ENCODE measurements at regions not wholly inside any gene's neighbourhood (a gene's known extent, or its start where the extent isn't known, plus 50 kb on each side); places are given as distances from the start of the nearest gene placed in this dataset.
"Not testable (repeated sequence)": the region's sequence is repeated elsewhere in the genome, so short reads cannot be mapped to it uniquely, and the experiment has no call there.

DNA sequence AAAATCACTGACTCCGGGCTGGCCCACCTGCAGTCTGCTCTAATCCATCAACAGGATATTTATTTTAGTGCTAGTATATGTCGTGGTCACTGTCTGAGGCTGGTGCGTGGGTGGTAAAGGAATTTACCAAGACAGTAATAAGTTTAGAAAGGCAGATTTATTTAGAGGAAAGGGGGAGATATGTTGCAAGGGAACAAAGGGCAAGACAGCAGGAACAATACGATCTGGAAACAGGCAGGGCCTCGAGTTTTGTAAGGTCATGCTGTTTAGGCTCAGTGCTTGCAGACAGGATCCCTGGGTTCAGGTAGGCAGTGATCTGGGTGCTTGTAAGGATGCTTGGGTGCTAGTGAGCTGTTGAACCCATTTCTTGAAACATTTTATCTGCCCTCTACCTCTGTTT lies 748.2 kb upstream of the SLITRK5 start:
- TF ChIP-seq, protein P1, sequence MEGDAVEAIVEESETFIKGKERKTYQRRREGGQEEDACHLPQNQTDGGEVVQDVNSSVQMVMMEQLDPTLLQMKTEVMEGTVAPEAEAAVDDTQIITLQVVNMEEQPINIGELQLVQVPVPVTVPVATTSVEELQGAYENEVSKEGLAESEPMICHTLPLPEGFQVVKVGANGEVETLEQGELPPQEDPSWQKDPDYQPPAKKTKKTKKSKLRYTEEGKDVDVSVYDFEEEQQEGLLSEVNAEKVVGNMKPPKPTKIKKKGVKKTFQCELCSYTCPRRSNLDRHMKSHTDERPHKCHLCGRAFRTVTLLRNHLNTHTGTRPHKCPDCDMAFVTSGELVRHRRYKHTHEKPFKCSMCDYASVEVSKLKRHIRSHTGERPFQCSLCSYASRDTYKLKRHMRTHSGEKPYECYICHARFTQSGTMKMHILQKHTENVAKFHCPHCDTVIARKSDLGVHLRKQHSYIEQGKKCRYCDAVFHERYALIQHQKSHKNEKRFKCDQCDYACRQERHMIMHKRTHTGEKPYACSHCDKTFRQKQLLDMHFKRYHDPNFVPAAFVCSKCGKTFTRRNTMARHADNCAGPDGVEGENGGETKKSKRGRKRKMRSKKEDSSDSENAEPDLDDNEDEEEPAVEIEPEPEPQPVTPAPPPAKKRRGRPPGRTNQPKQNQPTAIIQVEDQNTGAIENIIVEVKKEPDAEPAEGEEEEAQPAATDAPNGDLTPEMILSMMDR (IDR thresholded peaks at IDR 0.05): no peak
- no peak overlapping the region for H3K4me3 ChIP-seq
- H3K27me3 ChIP-seq: no peaks in the 10 kb centered on the region
- WGBS, 2 donors: 50 to 53% methylated on average over 5 of the region's 5 CpGs
- DNase-seq (no peak), ATAC-seq (no peak)
- H3K27ac ChIP-seq: no peak overlapping the region
- intact Hi-C loops (cut with DNase I): no loop called here
- peaks cover 0 to 10% (median 0%) of the 10 kb centered on the region in 11 donors for H3K9me3 ChIP-seq
- no peaks in the 10 kb centered on the region for H3K36me3 ChIP-seq
- H3K4me1 ChIP-seq: no peaks in the 10 kb centered on the region

GRCh38 chr13:86926916-86927315 lies 744.3 kb upstream of the SLITRK5 start:
- ATAC-seq; H3K9me3 ChIP-seq; H3K27me3 ChIP-seq; intact Hi-C loops (cut with DNase I); H3K4me1 ChIP-seq; H3K27ac ChIP-seq; H3K4me3 ChIP-seq; H3K36me3 ChIP-seq; DNase-seq: not testable (repeated sequence)
- 89 to 96% methylated on average over 3 of the region's 3 CpGs for WGBS, 2 donors

GRCh38 chr13:86932776-86933334 lies 738.3 kb upstream of the SLITRK5 start:
- no peak overlapping the region for H3K4me3 ChIP-seq
- no peak overlapping the region for H3K27ac ChIP-seq
- H3K36me3 ChIP-seq: no peaks in the 10 kb centered on the region
- H3K9me3 ChIP-seq: peaks cover 0 to 3% (median 0%) of the 10 kb centered on the region in 11 donors
- H3K27me3 ChIP-seq: no peaks in the 10 kb centered on the region
- TF ChIP-seq, protein P1 (IDR thresholded peaks at IDR 0.05): no peak
- ATAC-seq (no peak), DNase-seq (no peak)
- intact Hi-C loops (cut with DNase I): no loop called here
- H3K4me1 ChIP-seq: no peaks in the 10 kb centered on the region
- 10 to 18% methylated on average over 3 of the region's 3 CpGs for WGBS, 2 donors

DNA sequence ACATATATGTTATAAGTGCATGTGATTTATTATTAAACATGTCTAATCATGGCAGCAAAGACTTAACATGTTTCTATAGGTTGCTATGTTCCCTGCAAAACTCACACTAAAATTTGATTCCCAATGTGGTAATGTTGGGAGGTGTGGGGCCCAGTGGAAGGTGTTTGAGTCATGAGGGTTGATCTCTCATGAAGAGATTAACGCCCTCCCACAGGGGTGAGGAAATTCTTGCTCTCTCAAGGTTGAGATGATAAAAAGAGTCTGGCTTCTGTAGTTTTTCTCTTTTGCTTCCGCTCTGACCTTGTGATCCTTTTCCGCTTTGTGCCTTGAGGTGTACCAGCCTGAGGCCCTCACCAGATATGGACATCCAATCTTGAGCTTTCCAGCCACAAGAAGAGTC lies 737.5 kb upstream of the SLITRK5 start:
- ATAC-seq (no peak), DNase-seq (no peak)
- TF ChIP-seq, protein P1 (IDR thresholded peaks at IDR 0.05): no peak
- Histone ChIP-seq H3K4me3 (no peak overlapping the region), H3K9me3 (peaks cover 0 to 8% (median 0%) of the 10 kb centered on the region in 11 donors), H3K27me3 (no peaks in the 10 kb centered on the region), H3K27ac (no peak overlapping the region), H3K36me3 (no peaks in the 10 kb centered on the region), H3K4me1 (no peaks in the 10 kb centered on the region)
- 63 to 68% methylated on average over 3 of the region's 3 CpGs for WGBS, 2 donors
- intact Hi-C loops (cut with DNase I): no loop called here

- H3K4me1 ChIP-seq: no peaks in the 10 kb centered on the region
- no peaks in the 10 kb centered on the region for H3K36me3 ChIP-seq
- DNase-seq: no peak
- ATAC-seq: no peak
- no peak overlapping the region for H3K27ac ChIP-seq
- no peaks in the 10 kb centered on the region for H3K27me3 ChIP-seq
- TF ChIP-seq, protein P1 (IDR thresholded peaks at IDR 0.05): no peak
- WGBS, 2 donors: 87 to 89% methylated on average over 2 of the region's 2 CpGs
- H3K4me3 ChIP-seq: no peak overlapping the region
- intact Hi-C loops (cut with DNase I): no loop called here
- peaks cover 0 to 8% (median 0%) of the 10 kb centered on the region in 11 donors for H3K9me3 ChIP-seq
These were observed 733.9 kb upstream of the SLITRK5 start for GRCh38 chr13:86937316-86937715.
